Gastroesophageal sphincter (tissue), 3 donors: ENCODE measurements at regions not wholly inside any gene's neighbourhood (a gene's known extent, or its start where the extent isn't known, plus 50 kb on each side); places are given as distances from the start of the nearest gene placed in this dataset.

Experiments used
- POLR2A ChIP-seq, 2 donors: fragments of 450-650 bp; IDR thresholded peaks; one replicate each; pipeline ENCODE4 v1.6.1; 2017; ENCODE audit warnings: antibody characterized with exemption in 2 of 2, mild to moderate bottlenecking in 2 of 2, moderate library complexity in 1 of 2
- TF ChIP-seq, protein P1 (sequence below), 4 experiments: fragments of 200-600 bp in 2 of 4; fragments of 450-650 bp in 2 of 4; sonication (generic) in 1 of 4; IDR thresholded peaks; one replicate each; pipeline ENCODE4 v1.5.1; 2017 to 2019; ENCODE audit warnings: antibody characterized with exemption in 4 of 4, mild to moderate bottlenecking in 2 of 4, moderate library complexity in 2 of 4

DNA sequence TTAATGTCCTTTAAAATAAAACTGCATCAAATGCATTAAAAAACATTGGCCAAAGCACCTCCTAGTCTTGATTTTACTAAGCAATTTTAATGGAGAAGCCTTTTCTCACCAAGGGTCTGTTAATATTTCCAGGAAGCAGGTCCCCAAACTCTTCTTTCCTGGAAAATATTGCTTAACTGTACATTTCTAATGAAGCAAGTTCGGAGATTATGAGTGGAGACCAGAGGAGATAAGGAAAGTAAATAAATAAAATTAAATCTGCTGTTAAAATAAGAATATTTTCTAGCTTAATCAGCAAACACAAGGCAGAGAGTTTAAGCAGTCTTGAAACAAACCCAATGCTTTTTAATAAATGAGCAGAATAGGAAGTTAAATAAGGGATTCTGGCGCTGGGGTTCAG is 322.4 kb downstream of the PTEN start:
- TF ChIP-seq, protein P1, sequence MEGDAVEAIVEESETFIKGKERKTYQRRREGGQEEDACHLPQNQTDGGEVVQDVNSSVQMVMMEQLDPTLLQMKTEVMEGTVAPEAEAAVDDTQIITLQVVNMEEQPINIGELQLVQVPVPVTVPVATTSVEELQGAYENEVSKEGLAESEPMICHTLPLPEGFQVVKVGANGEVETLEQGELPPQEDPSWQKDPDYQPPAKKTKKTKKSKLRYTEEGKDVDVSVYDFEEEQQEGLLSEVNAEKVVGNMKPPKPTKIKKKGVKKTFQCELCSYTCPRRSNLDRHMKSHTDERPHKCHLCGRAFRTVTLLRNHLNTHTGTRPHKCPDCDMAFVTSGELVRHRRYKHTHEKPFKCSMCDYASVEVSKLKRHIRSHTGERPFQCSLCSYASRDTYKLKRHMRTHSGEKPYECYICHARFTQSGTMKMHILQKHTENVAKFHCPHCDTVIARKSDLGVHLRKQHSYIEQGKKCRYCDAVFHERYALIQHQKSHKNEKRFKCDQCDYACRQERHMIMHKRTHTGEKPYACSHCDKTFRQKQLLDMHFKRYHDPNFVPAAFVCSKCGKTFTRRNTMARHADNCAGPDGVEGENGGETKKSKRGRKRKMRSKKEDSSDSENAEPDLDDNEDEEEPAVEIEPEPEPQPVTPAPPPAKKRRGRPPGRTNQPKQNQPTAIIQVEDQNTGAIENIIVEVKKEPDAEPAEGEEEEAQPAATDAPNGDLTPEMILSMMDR (IDR thresholded peaks at IDR 0.05) = no peak
- no peak for TF ChIP-seq POLR2A (IDR thresholded peaks at IDR 0.05)
